Neuronal stem cell (in vitro differentiated cells): ENCODE measurements at regions not wholly inside any gene's neighbourhood (a gene's known extent, or its start where the extent isn't known, plus 50 kb on each side); places are given as distances from the start of the nearest gene placed in this dataset.

ENCODE experiments used
- DNase-seq: peaks from one replicate; pipeline ENCODE4 v3.0.0-alpha.2; 2013; ENCODE audit warnings: low spot score
- H2AFZ ChIP-seq: one replicate; pipeline ENCODE4 v1.6.1; 2013; ENCODE audit warnings: mild to moderate bottlenecking, low read length, inconsistent platforms
- H2AK5ac ChIP-seq: 2 replicates; pipeline ENCODE4 v1.6.1; 2013; ENCODE audit warnings: low read depth, mild to moderate bottlenecking, inconsistent platforms, low read length, moderate library complexity, mixed read lengths
- H2BK120ac ChIP-seq: 2 replicates; pipeline ENCODE4 v1.6.1; 2013; ENCODE audit warnings: low read depth, mild to moderate bottlenecking, inconsistent platforms, low read length, moderate library complexity, mixed read lengths
- H2BK12ac ChIP-seq: one replicate; pipeline ENCODE4 v1.6.1; 2013; ENCODE audit warnings: low read length, inconsistent platforms
- H2BK15ac ChIP-seq: 2 replicates; pipeline ENCODE4 v1.6.1; 2013; ENCODE audit warnings: mild to moderate bottlenecking, low read length, inconsistent platforms, mixed read lengths
- H2BK5ac ChIP-seq: one replicate; pipeline ENCODE4 v1.6.1; 2013; ENCODE audit warnings: inconsistent platforms, mild to moderate bottlenecking, low read length, moderate library complexity
- H3K14ac ChIP-seq: one replicate; pipeline ENCODE4 v1.6.1; 2013; ENCODE audit warnings: low read length, inconsistent platforms
- H3K18ac ChIP-seq: 2 replicates; pipeline ENCODE4 v1.6.1; 2013; ENCODE audit warnings: low read length, inconsistent platforms
- H3K23ac ChIP-seq: 2 replicates; pipeline ENCODE4 v1.6.1; 2013; ENCODE audit warnings: low read depth, mild to moderate bottlenecking, mixed read lengths, low read length, inconsistent platforms; ENCODE audit not compliant: poor library complexity
- H3K27ac ChIP-seq: replicated peaks from 3 replicates; pipeline ENCODE4 v1.5.1; 2013; ENCODE audit warnings: low read length, inconsistent platforms
- H3K27me3 ChIP-seq, 3 experiments: 2 replicates each; pipeline ENCODE4 v1.6.1; 2013; ENCODE audit warnings: low read length in 3 of 3, mild to moderate bottlenecking in 2 of 3, inconsistent platforms in 1 of 3, low read depth in 1 of 3, mixed read lengths in 1 of 3, moderate library complexity in 1 of 3; ENCODE audit not compliant: control insufficient read depth in 3 of 3, insufficient read depth in 3 of 3
- H3K36me3 ChIP-seq, 2 donors: replicated peaks in 1 of 2; 2 replicates each; pipeline ENCODE4 v1.6.1; 2013; ENCODE audit warnings: low read length in 2 of 2; ENCODE audit not compliant: control insufficient read depth in 2 of 2, insufficient read depth in 2 of 2
- H3K4ac ChIP-seq: 2 replicates; pipeline ENCODE4 v1.6.1; 2013; ENCODE audit warnings: inconsistent platforms, mild to moderate bottlenecking, low read length, moderate library complexity
- H3K4me1 ChIP-seq, 2 donors: 1 replicate in 1 of 2; 2 replicates in 1 of 2; pipeline ENCODE4 v1.6.1; 2013; ENCODE audit warnings: low read length in 2 of 2, low read depth in 1 of 2; ENCODE audit not compliant: control insufficient read depth in 2 of 2, insufficient read depth in 1 of 2
- H3K4me2 ChIP-seq: one replicate; pipeline ENCODE4 v1.6.1; 2013; ENCODE audit warnings: mild to moderate bottlenecking, low read length, inconsistent platforms; ENCODE audit not compliant: insufficient read depth, poor library complexity, severe bottlenecking
- H3K4me3 ChIP-seq, 2 donors: 2 replicates each; pipeline ENCODE4 v1.5.1; 2013; ENCODE audit warnings: low read length in 2 of 2, mild to moderate bottlenecking in 2 of 2, inconsistent platforms in 1 of 2, moderate library complexity in 1 of 2
- H3K79me1 ChIP-seq: one replicate; pipeline ENCODE4 v1.6.1; 2013; ENCODE audit warnings: low read depth, mild to moderate bottlenecking, inconsistent platforms, low read length, moderate library complexity
- H3K9ac ChIP-seq: one replicate; pipeline ENCODE4 v1.6.1; 2013; ENCODE audit warnings: mild to moderate bottlenecking, low read depth, low read length, inconsistent platforms; ENCODE audit not compliant: poor library complexity
- H3K9me3 ChIP-seq, 2 donors: replicated peaks in 1 of 2; 2 replicates each; pipeline versions ENCODE3 to v1.6.1; 2013; ENCODE audit warnings: low read length in 2 of 2, mild to moderate bottlenecking in 2 of 2, inconsistent platforms in 1 of 2, low read depth in 1 of 2, mixed read lengths in 1 of 2, moderate library complexity in 1 of 2; ENCODE audit not compliant: control insufficient read depth in 2 of 2, insufficient read depth in 1 of 2
- H4K8ac ChIP-seq: one replicate; pipeline ENCODE4 v1.6.1; 2013; ENCODE audit warnings: low read depth, mild to moderate bottlenecking, inconsistent platforms, low read length, moderate library complexity
- H4K91ac ChIP-seq: one replicate; pipeline ENCODE4 v1.6.1; 2013; ENCODE audit warnings: low read length, low read depth, mild to moderate bottlenecking, inconsistent platforms; ENCODE audit not compliant: poor library complexity
- WGBS, 2 donors: extraction: QIAGEN DNeasy Blood & Tissue Kit; methylation state at CpG; one replicate each; pipeline ENCODE4 v1.1.7; 2013; ENCODE audit warnings: missing lambda C conversion rate in 2 of 2, mixed read lengths in 1 of 2; ENCODE audit not compliant: insufficient read length in 2 of 2, insufficient replicate concordance in 1 of 2; ENCODE audit errors: extremely low coverage in 2 of 2; 5-methylcytosine and 5-hydroxymethylcytosine counted together

DNA sequence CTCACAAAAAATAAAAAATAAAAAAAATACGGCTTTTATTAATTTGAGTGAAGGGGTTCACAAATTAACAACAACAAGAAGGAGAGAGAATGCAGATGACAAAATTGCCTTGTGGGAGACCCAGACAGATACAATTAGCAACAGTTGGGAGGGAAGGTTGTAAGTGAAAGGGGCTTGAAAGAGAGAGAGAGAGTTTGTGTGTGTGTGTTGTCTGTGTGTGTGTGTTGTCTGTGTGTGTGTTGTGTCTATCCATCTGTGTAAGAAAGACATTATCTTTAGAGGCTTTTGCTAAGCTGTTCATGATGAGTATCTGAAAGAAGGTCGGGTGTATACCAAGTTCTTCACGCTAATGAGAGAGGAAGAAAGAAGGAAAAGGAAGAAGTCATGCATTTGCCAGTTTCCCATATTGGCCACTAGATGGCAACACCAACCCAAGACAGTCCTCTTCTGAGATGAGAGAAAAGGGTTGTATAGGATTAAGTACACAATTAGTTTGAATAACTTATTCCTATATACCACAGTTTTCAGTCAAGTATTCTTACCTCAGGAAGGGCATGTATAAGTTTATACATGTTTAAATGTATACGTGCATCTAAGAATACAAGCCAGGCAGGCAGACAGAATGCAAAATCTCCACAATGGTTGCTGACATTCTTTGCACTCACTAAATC is 63.7 kb upstream of the CD2AP start:
- Histone ChIP-seq H3K23ac (no peak overlapping the region), H3K18ac (no peak overlapping the region), H3K36me3 (no peaks in the 10 kb centered on the region), H2BK15ac (no peak overlapping the region), H2BK120ac (no peak overlapping the region), H2BK5ac (no peak overlapping the region), H3K79me1 (no peaks in the 10 kb centered on the region), H2AFZ (peak overlapping the region; percentile 59), H3K27me3 (no peaks in the 10 kb centered on the region), H3K14ac (no peak overlapping the region), H3K9me3 (peaks cover 0 to 2% of the 10 kb centered on the region in 2 donors), H3K4me1 (peaks cover 0 to 3% of the 10 kb centered on the region in 2 donors), H3K4ac (no peak overlapping the region), H2AK5ac (no peak overlapping the region), H2BK12ac (no peak overlapping the region), H3K4me2 (no peak overlapping the region), H3K4me3 (no peak overlapping the region), H4K91ac (no peak overlapping the region), H4K8ac (no peak overlapping the region), H3K9ac (no peak overlapping the region), H3K27ac (no peak overlapping the region)
- no CpG with 5 or more reads among the region's 4 CpGs for WGBS, 2 donors
- DNase-seq: peak; percentile 48

DNA sequence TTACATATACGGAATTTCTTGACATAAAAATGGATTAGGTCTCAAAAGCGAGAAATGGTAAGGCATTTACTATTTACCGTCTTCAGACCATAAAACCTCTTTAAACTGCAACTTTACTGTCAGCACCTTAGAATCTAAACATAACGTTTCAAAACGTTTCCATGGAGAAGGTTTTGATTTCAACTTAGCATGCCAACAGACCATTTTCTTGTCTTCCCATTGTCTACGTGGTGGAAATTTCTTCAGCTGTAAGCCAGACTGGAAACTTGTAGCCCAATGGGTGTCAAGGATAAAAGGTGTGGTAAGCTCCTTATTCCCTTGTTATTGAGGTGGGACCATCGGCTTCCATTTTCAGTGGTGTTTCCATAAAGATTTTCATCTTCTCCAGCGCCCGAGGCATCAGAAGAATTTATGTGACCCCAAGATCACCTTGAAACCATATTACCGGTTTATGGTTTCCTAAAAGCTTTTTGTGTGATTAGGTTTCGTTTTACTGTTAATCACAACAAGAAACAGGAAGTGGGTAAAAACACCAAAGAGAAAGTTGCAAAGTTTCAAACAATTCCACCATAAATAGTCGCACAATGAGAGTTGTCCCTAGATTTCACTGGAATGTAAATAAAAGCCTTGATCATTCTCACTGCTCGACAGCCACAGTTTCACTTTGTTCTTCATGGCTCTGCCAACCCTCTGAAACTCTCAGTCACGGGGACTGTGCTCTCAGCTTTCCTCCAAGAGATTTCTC is 63.0 kb upstream of the CD2AP start:
- H3K27me3 ChIP-seq: no peaks in the 10 kb centered on the region
- H3K27ac ChIP-seq: no peak overlapping the region
- H4K8ac ChIP-seq: no peak overlapping the region
- H3K9ac ChIP-seq: no peak overlapping the region
- H3K14ac ChIP-seq: no peak overlapping the region
- DNase-seq: no peak
- no peak overlapping the region for H3K4me3 ChIP-seq
- no peak overlapping the region for H2AK5ac ChIP-seq
- no peak overlapping the region for H3K23ac ChIP-seq
- no peak overlapping the region for H2BK12ac ChIP-seq
- H2BK15ac ChIP-seq: no peak overlapping the region
- no peaks in the 10 kb centered on the region for H3K79me1 ChIP-seq
- no peak overlapping the region for H2BK5ac ChIP-seq
- peaks cover 0 to 3% of the 10 kb centered on the region in 2 donors for H3K4me1 ChIP-seq
- no peak overlapping the region for H2BK120ac ChIP-seq
- peak overlapping the region; percentile 59 for H2AFZ ChIP-seq
- no CpG with 5 or more reads among the region's 14 CpGs for WGBS, 2 donors
- H4K91ac ChIP-seq: no peak overlapping the region
- H3K36me3 ChIP-seq: no peaks in the 10 kb centered on the region
- H3K9me3 ChIP-seq: peaks cover 0 to 2% of the 10 kb centered on the region in 2 donors
- H3K4ac ChIP-seq: no peak overlapping the region
- H3K4me2 ChIP-seq: no peak overlapping the region
- no peak overlapping the region for H3K18ac ChIP-seq

DNA sequence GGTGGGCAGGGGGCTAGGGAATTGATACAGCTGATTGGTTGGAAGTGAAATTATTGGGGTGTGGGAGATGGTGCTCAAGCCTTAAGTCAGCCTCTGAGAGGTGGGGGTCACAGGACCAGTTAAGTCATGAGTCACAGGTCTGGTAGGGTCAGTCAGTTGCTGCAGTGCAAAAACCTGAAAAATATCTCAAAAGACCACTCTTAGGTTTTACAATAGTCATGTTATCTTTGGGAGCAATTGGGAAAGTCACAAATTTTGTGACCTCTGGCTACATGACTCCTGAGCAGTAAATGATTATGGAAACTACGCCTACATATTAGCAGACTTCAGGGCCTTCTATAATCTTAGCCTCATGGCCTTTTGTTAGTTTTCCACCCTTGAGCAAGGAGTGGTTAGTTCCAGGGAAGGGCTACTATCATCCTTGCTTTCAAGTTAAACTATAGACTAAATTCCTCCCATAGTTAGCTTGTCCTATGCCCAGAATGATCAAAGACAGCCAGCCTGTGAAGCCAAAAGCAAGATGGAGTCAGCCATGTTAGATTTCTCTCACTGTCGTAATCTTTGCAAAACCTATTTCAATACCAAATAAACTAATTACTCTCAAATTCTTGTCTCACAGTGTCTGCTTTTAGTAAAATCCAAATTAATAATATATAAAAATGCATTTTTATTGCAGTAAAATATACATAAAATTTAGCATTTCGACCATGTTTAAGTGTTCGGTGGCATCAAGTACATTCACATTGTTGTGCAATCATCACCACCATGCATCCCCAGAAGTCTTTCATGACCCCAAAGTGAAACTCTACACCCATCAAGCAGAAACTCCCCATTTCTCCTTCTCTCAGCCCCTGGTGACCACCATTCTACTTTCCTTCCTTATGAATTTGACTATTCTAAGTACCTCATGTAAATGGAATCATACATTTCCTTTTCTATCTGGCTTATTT is 60.9 kb upstream of the CD2AP start:
- H2BK5ac ChIP-seq: no peak overlapping the region
- WGBS, 2 donors: no CpG with 5 or more reads among the region's 4 CpGs

GRCh38 chr6:47419621-47420020 is 58.0 kb upstream of the CD2AP start:
- no peaks in the 10 kb centered on the region for H3K4me1 ChIP-seq
- H2AFZ ChIP-seq: no peak overlapping the region
- no peak overlapping the region for H2AK5ac ChIP-seq
- no peak overlapping the region for H3K23ac ChIP-seq
- no peak overlapping the region for H3K14ac ChIP-seq
- H2BK120ac ChIP-seq: no peak overlapping the region
- H3K4me2 ChIP-seq: no peak overlapping the region
- no peak overlapping the region for H4K91ac ChIP-seq
- DNase-seq: no peak
- no peak overlapping the region for H4K8ac ChIP-seq
- no peak overlapping the region for H3K27ac ChIP-seq
- no peak overlapping the region for H3K4me3 ChIP-seq
- no peaks in the 10 kb centered on the region for H3K36me3 ChIP-seq
- no peak overlapping the region for H3K18ac ChIP-seq
- H3K9me3 ChIP-seq: no peaks in the 10 kb centered on the region
- H3K9ac ChIP-seq: no peak overlapping the region
- H3K4ac ChIP-seq: no peak overlapping the region
- no peak overlapping the region for H2BK12ac ChIP-seq
- H2BK5ac ChIP-seq: no peak overlapping the region
- H3K79me1 ChIP-seq: no peaks in the 10 kb centered on the region
- H2BK15ac ChIP-seq: no peak overlapping the region
- H3K27me3 ChIP-seq: no peaks in the 10 kb centered on the region

More for the DNA sequence above, 60.9 kb upstream of the CD2AP start:
- no peak overlapping the region for H4K8ac ChIP-seq
- H2AK5ac ChIP-seq: no peak overlapping the region
- H3K27ac ChIP-seq: no peak overlapping the region
- no peak overlapping the region for H3K4me3 ChIP-seq
- H3K18ac ChIP-seq: no peak overlapping the region
- H3K4ac ChIP-seq: no peak overlapping the region
- no peak overlapping the region for H3K14ac ChIP-seq
- H3K36me3 ChIP-seq: no peaks in the 10 kb centered on the region
- H2BK12ac ChIP-seq: no peak overlapping the region
- H3K4me2 ChIP-seq: no peak overlapping the region
- H3K27me3 ChIP-seq: no peaks in the 10 kb centered on the region
- DNase-seq: no peak
- H2BK15ac ChIP-seq: no peak overlapping the region
- H3K23ac ChIP-seq: no peak overlapping the region
- H3K9ac ChIP-seq: no peak overlapping the region
- no peak overlapping the region for H2AFZ ChIP-seq
- H3K4me1 ChIP-seq: peaks cover 0 to 3% of the 10 kb centered on the region in 2 donors
- no peaks in the 10 kb centered on the region for H3K79me1 ChIP-seq
- H4K91ac ChIP-seq: no peak overlapping the region
- H2BK120ac ChIP-seq: no peak overlapping the region
- peaks cover 0 to 2% of the 10 kb centered on the region in 2 donors for H3K9me3 ChIP-seq
